ENCODE measurements at regions not wholly inside any gene's neighbourhood (a gene's known extent, or its start where the extent isn't known, plus 50 kb on each side); places are given as distances from the start of the nearest gene placed in this dataset.
"Not testable (repeated sequence)": the region's sequence is repeated elsewhere in the genome, so short reads cannot be mapped to it uniquely, and the experiment has no call there.

DNA sequence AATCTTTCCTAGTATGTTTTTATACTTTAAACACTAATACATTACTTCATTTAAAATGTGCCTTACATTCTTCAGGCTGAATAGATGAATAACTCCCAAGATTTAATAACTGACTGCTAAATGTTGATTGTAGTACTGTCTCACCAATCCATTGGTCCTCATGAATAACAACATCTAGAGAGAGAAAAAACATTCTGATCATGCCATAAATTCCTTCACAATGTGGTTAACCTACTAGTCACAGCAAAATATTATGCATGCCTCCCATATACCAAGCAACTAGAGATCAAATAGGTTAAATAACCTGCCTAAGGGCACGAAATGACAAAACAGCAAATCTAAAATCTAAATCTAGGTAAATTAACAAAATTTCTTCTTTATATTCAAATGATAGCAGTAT lies 66.2 kb downstream of the SYT15 start:
- not testable (repeated sequence) for H3K4me1 ChIP-seq (ENCODE audit: control insufficient read depth, insufficient read depth, low read length); H3K27ac ChIP-seq (ENCODE audit: low read length); H3K9ac ChIP-seq (ENCODE audit: low read length in 2 of 2); H3K9me3 ChIP-seq (ENCODE audit: control insufficient read depth in 2 of 2, low read length in 2 of 2); H3K4me3 ChIP-seq (ENCODE audit: low read length in 2 of 2); H3K27me3 ChIP-seq (ENCODE audit: control insufficient read depth in 1 of 2, insufficient read depth in 2 of 2, low read length in 2 of 2); H3K36me3 ChIP-seq (ENCODE audit: control insufficient read depth in 2 of 2, insufficient read depth in 2 of 2, low read length in 2 of 2)

DNA sequence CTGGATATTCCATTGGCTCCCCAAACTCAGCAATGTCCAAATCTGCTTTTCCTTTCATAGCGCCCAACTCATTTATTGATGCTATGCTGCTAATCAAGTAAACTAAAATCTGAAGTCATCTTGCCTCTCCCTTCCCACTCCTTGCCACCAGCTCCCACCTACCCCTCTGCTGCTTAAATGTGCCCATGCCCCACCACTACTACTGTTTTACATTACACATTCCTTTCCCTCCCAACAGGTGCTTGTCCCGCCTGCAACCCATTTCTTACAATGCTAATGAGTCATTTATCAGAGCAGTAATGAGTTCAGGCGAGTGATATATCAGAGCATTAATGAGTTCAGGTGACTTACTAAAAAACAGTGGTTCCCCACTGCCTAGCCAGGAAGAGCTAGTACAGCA lies 67.2 kb downstream of the SYT15 start:
- not testable (repeated sequence) for H3K9ac ChIP-seq (ENCODE audit: low read length in 2 of 2); H3K4me1 ChIP-seq (ENCODE audit: control insufficient read depth, insufficient read depth, low read length); H3K9me3 ChIP-seq (ENCODE audit: control insufficient read depth in 2 of 2, low read length in 2 of 2); H3K4me3 ChIP-seq (ENCODE audit: low read length in 2 of 2); H3K27ac ChIP-seq (ENCODE audit: low read length); H3K36me3 ChIP-seq (ENCODE audit: control insufficient read depth in 2 of 2, insufficient read depth in 2 of 2, low read length in 2 of 2); H3K27me3 ChIP-seq (ENCODE audit: control insufficient read depth in 1 of 2, insufficient read depth in 2 of 2, low read length in 2 of 2)

- not testable (repeated sequence) for H3K27me3 ChIP-seq (ENCODE audit: control insufficient read depth in 1 of 2, insufficient read depth in 2 of 2, low read length in 2 of 2); H3K9me3 ChIP-seq (ENCODE audit: control insufficient read depth in 2 of 2, low read length in 2 of 2)
Observed at GRCh38 chr10:46650967-46651366, 72.0 kb downstream of the SYT15 start.

GRCh38 chr10:46657437-46657836 lies 78.5 kb downstream of the SYT15 start:
- H3K9me3 ChIP-seq (ENCODE audit: control insufficient read depth in 2 of 2, low read length in 2 of 2); H3K9ac ChIP-seq (ENCODE audit: low read length in 2 of 2); H3K27ac ChIP-seq (ENCODE audit: low read length); H3K4me3 ChIP-seq (ENCODE audit: low read length in 2 of 2); H3K36me3 ChIP-seq (ENCODE audit: control insufficient read depth in 2 of 2, insufficient read depth in 2 of 2, low read length in 2 of 2); H3K4me1 ChIP-seq (ENCODE audit: control insufficient read depth, insufficient read depth, low read length); H3K27me3 ChIP-seq (ENCODE audit: control insufficient read depth in 1 of 2, insufficient read depth in 2 of 2, low read length in 2 of 2): not testable (repeated sequence)

More at GRCh38 chr10:46650967-46651366, 72.0 kb downstream of the SYT15 start:
- H3K9ac ChIP-seq (ENCODE audit: low read length in 2 of 2); H3K4me3 ChIP-seq (ENCODE audit: low read length in 2 of 2); H3K4me1 ChIP-seq (ENCODE audit: control insufficient read depth, insufficient read depth, low read length); H3K27ac ChIP-seq (ENCODE audit: low read length); H3K36me3 ChIP-seq (ENCODE audit: control insufficient read depth in 2 of 2, insufficient read depth in 2 of 2, low read length in 2 of 2): not testable (repeated sequence)

- not testable (repeated sequence) for H3K4me3 ChIP-seq (ENCODE audit: low read length in 2 of 2); H3K9me3 ChIP-seq (ENCODE audit: control insufficient read depth in 2 of 2, low read length in 2 of 2); H3K9ac ChIP-seq (ENCODE audit: low read length in 2 of 2); H3K36me3 ChIP-seq (ENCODE audit: control insufficient read depth in 2 of 2, insufficient read depth in 2 of 2, low read length in 2 of 2); H3K4me1 ChIP-seq (ENCODE audit: control insufficient read depth, insufficient read depth, low read length); H3K27me3 ChIP-seq (ENCODE audit: control insufficient read depth in 1 of 2, insufficient read depth in 2 of 2, low read length in 2 of 2); H3K27ac ChIP-seq (ENCODE audit: low read length)
Observed at GRCh38 chr10:46660027-46660834, 81.3 kb downstream of the SYT15 start.

DNA sequence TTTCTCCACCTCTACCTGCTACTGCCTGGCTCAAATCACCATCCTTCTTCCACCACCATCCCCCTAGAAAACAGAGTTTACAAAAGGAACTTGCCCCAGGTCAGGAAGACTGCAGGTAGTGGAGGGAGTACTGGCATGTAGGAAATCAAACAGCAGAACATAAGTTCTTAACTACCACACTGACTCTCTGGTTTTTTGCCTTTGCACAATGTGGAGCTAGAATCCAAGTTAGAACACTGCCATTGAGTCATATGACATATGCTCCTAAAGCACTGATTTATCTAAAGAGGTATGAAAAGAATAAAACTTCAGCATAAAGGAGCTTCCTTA lies 81.9 kb downstream of the SYT15 start:
- not testable (repeated sequence) for H3K36me3 ChIP-seq (ENCODE audit: control insufficient read depth in 2 of 2, insufficient read depth in 2 of 2, low read length in 2 of 2); H3K9ac ChIP-seq (ENCODE audit: low read length in 2 of 2); H3K27ac ChIP-seq (ENCODE audit: low read length)

GRCh38 chr10:46665536-46665935 lies 86.6 kb downstream of the SYT15 start:
- not testable (repeated sequence) for H3K9ac ChIP-seq (ENCODE audit: low read length in 2 of 2); H3K27ac ChIP-seq (ENCODE audit: low read length); H3K9me3 ChIP-seq (ENCODE audit: control insufficient read depth in 2 of 2, low read length in 2 of 2); H3K27me3 ChIP-seq (ENCODE audit: control insufficient read depth in 1 of 2, insufficient read depth in 2 of 2, low read length in 2 of 2); H3K4me3 ChIP-seq (ENCODE audit: low read length in 2 of 2); H3K36me3 ChIP-seq (ENCODE audit: control insufficient read depth in 2 of 2, insufficient read depth in 2 of 2, low read length in 2 of 2); H3K4me1 ChIP-seq (ENCODE audit: control insufficient read depth, insufficient read depth, low read length)

More for the DNA sequence above, 81.9 kb downstream of the SYT15 start:
- H3K4me1 ChIP-seq (ENCODE audit: control insufficient read depth, insufficient read depth, low read length); H3K4me3 ChIP-seq (ENCODE audit: low read length in 2 of 2); H3K9me3 ChIP-seq (ENCODE audit: control insufficient read depth in 2 of 2, low read length in 2 of 2); H3K27me3 ChIP-seq (ENCODE audit: control insufficient read depth in 1 of 2, insufficient read depth in 2 of 2, low read length in 2 of 2): not testable (repeated sequence)

GRCh38 chr10:46668357-46668997 lies 89.5 kb downstream of the SYT15 start:
- not testable (repeated sequence) for H3K4me3 ChIP-seq (ENCODE audit: low read length in 2 of 2); H3K9ac ChIP-seq (ENCODE audit: low read length in 2 of 2); H3K27me3 ChIP-seq (ENCODE audit: control insufficient read depth in 1 of 2, insufficient read depth in 2 of 2, low read length in 2 of 2); H3K36me3 ChIP-seq (ENCODE audit: control insufficient read depth in 2 of 2, insufficient read depth in 2 of 2, low read length in 2 of 2); H3K4me1 ChIP-seq (ENCODE audit: control insufficient read depth, insufficient read depth, low read length); H3K9me3 ChIP-seq (ENCODE audit: control insufficient read depth in 2 of 2, low read length in 2 of 2); H3K27ac ChIP-seq (ENCODE audit: low read length)

DNA sequence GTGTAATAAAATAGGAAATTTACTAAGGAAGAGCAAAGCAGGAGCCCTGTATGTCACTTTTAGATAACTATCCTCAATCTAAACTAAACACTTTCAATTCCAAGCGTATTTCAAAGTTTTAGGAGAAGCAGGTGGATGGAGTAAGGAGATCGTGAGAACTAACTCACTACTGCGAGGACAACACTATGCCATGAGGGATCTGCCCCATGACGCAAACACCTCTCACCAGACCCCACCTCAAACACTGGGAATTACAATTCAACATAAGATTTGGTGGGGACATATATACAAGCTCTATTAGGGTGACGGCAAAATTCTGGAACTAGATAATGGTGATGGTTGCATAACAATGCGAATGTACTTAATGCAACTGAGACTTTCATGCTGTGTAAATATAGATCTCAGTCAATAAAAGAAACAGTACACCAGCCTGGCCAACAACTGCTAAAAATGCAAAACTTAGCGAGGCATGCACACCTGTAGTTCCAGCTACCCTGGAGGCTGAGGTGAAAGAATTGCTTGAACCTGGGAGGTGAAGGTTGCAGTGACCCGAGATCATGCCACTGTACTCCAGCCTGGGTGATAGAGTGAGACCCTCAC lies 99.0 kb downstream of the SYT15 start:
- not testable (repeated sequence) for H3K9ac ChIP-seq (ENCODE audit: low read length in 2 of 2); H3K36me3 ChIP-seq (ENCODE audit: control insufficient read depth in 2 of 2, insufficient read depth in 2 of 2, low read length in 2 of 2); H3K4me1 ChIP-seq (ENCODE audit: control insufficient read depth, insufficient read depth, low read length); H3K27ac ChIP-seq (ENCODE audit: low read length); H3K9me3 ChIP-seq (ENCODE audit: control insufficient read depth in 2 of 2, low read length in 2 of 2); H3K4me3 ChIP-seq (ENCODE audit: low read length in 2 of 2); H3K27me3 ChIP-seq (ENCODE audit: control insufficient read depth in 1 of 2, insufficient read depth in 2 of 2, low read length in 2 of 2)

DNA sequence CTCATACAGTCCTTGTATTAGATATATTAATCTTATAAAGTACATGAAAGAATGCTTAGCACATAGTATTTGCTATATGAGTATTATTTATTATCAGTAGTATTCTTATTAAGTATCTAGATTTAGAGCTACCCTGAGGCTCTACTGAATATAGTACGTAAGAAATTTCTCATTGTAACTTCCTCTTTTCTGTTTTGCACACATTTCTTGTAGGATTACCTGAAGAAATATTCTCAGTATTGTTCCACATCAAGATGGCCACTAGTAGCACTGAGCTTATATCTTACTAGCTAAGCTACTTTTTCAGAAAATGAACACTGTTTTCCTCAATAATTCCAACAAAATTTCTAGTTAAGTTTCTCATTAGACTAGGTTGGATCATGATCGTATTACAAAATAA lies 112.5 kb downstream of the SYT15 start:
- H3K27me3 ChIP-seq (ENCODE audit: control insufficient read depth in 1 of 2, insufficient read depth in 2 of 2, low read length in 2 of 2); H3K27ac ChIP-seq (ENCODE audit: low read length); H3K4me1 ChIP-seq (ENCODE audit: control insufficient read depth, insufficient read depth, low read length); H3K4me3 ChIP-seq (ENCODE audit: low read length in 2 of 2); H3K9me3 ChIP-seq (ENCODE audit: control insufficient read depth in 2 of 2, low read length in 2 of 2); H3K9ac ChIP-seq (ENCODE audit: low read length in 2 of 2); H3K36me3 ChIP-seq (ENCODE audit: control insufficient read depth in 2 of 2, insufficient read depth in 2 of 2, low read length in 2 of 2): not testable (repeated sequence)

GRCh38 chr10:46693218-46693617 lies 114.3 kb downstream of the SYT15 start:
- H3K27ac ChIP-seq (ENCODE audit: low read length); H3K27me3 ChIP-seq (ENCODE audit: control insufficient read depth in 1 of 2, insufficient read depth in 2 of 2, low read length in 2 of 2); H3K9ac ChIP-seq (ENCODE audit: low read length in 2 of 2); H3K4me3 ChIP-seq (ENCODE audit: low read length in 2 of 2); H3K36me3 ChIP-seq (ENCODE audit: control insufficient read depth in 2 of 2, insufficient read depth in 2 of 2, low read length in 2 of 2); H3K4me1 ChIP-seq (ENCODE audit: control insufficient read depth, insufficient read depth, low read length); H3K9me3 ChIP-seq (ENCODE audit: control insufficient read depth in 2 of 2, low read length in 2 of 2): not testable (repeated sequence)

Measured in stomach smooth muscle (tissue), 2 donors.